SK-N-MC (cell line): ENCODE measurements at regions not wholly inside any gene's neighbourhood (a gene's known extent, or its start where the extent isn't known, plus 50 kb on each side); places are given as distances from the start of the nearest gene placed in this dataset.
"Not testable (repeated sequence)": the region's sequence is repeated elsewhere in the genome, so short reads cannot be mapped to it uniquely, and the experiment has no call there.

Experiments
- DNase-seq: peaks from one replicate; pipeline ENCODE4 v3.0.0-alpha.2; 2011; ENCODE audit warnings: low read depth, low spot score
- H3K27ac ChIP-seq: fragments of 200-600 bp; sonication (generic); 2 replicates; pipeline ENCODE4 v1.5.1; 2016; ENCODE audit warnings: mixed run types
- H3K36me3 ChIP-seq: fragments of 200-600 bp; sonication (generic); 2 replicates; pipeline ENCODE4 v1.6.1; 2017; ENCODE audit warnings: antibody characterized with exemption, low read length, mixed read lengths; ENCODE audit not compliant: insufficient read depth
- H3K4me3 ChIP-seq: fragments of 200-600 bp; sonication (generic); 2 replicates; pipeline ENCODE4 v1.5.1; 2016
- H3K9ac ChIP-seq: fragments of 200-600 bp; sonication (generic); 2 replicates; pipeline ENCODE4 v1.8.0; 2017; ENCODE audit warnings: mixed run types, mixed read lengths; ENCODE audit not compliant: insufficient read length
- H3K9me3 ChIP-seq: fragments of 200-600 bp; sonication (generic); 2 replicates; pipeline ENCODE4 v1.6.1; 2017; ENCODE audit warnings: low read depth, mild to moderate bottlenecking, antibody characterized with exemption, low read length, moderate library complexity, mixed read lengths
- EZH2 ChIP-seq: fragments of 200-600 bp; sonication (generic); IDR thresholded peaks from one replicate; pipeline ENCODE4 v1.6.1; 2017; ENCODE audit warnings: antibody characterized with exemption
- FOXP2 ChIP-seq: optimal IDR thresholded peaks from 2 replicates; pipeline ENCODE3; 2011; ENCODE audit warnings: mild to moderate bottlenecking, moderate library complexity; ENCODE audit not compliant: insufficient read depth; ENCODE audit errors: extremely low read length, control extremely low read depth
- POLR2AphosphoS5 ChIP-seq: IDR thresholded peaks from 2 replicates; pipeline ENCODE4 v1.6.1; 2012; ENCODE audit warnings: mild to moderate bottlenecking, low read depth, low read length, borderline replicate concordance

GRCh38 chr3:104066658-104067057, 1300.1 kb upstream of the ALCAM start:
- TF ChIP-seq POLR2AphosphoS5, result no peak
- TF ChIP-seq EZH2, result no peak
- no peaks in the 10 kb centered on the region for H3K36me3 ChIP-seq
- no peaks in the 10 kb centered on the region for H3K9me3 ChIP-seq
- H3K27ac ChIP-seq, result no peak overlapping the region
- no peak overlapping the region for H3K9ac ChIP-seq
- H3K4me3 ChIP-seq, result no peak overlapping the region
- DNase-seq, result no peak

DNA sequence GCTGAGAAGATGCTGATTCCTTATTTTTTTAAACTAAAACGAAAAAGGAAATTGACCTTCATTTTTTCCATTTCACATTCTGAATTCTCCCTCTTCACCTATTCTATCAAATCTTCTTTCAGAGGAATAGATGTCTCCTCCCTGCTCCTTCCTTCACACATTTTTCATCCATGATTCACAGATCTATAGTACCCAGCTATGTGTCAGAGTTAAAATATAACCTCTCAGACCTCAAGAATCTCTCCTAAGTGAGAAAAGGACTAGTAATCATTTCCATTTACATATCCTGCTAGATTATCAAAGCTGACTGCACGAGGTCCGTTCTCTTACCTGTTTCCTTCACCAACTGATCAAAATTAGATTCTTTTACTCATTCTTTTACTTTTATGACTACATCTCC, 1297.6 kb upstream of the ALCAM start:
- Histone ChIP-seq H3K27ac (peak overlapping the region; percentile 48; the same call in 1 of the 2 replicates), H3K36me3 (no peaks in the 10 kb centered on the region), H3K9me3 (no peaks in the 10 kb centered on the region), H3K4me3 (no peak overlapping the region), H3K9ac (no peak overlapping the region)
- DNase-seq, result no peak
- TF ChIP-seq EZH2 (no peak), FOXP2 (no peak), POLR2AphosphoS5 (no peak)

GRCh38 chr3:104070906-104071305, 1295.8 kb upstream of the ALCAM start:
- Histone ChIP-seq H3K27ac (no peak overlapping the region), H3K9me3 (no peaks in the 10 kb centered on the region), H3K4me3 (no peak overlapping the region), H3K9ac (no peak overlapping the region), H3K36me3 (no peaks in the 10 kb centered on the region)
- no peak for TF ChIP-seq POLR2AphosphoS5
- no peak for TF ChIP-seq FOXP2
- TF ChIP-seq EZH2, result no peak
- DNase-seq, result no peak

DNA sequence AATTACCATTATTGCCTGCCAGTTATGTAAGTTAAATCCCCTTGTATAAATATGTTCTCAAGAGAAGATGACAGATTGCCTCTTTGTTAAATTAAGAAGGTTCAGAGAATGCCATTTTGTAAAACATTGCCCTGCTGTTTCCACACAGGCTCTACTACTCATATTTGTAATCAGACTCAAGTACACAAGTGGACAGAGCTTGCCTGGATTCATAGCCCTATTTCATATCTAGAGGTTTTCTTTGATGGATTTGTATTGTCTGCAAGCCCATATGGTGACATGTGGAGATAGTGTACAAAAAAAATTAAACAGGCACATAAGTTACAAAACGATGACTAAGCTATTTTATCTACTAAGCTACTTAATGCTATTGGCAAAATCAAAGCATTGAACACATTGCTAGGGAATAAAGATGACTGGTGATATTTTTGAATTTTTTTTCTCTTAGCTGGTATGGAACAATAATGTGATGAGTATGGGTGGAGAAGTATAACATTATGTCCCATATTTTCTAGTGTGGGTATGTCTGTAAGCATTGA, 1286.6 kb upstream of the ALCAM start:
- TF ChIP-seq EZH2 (no peak), FOXP2 (no peak), POLR2AphosphoS5 (no peak)
- Histone ChIP-seq H3K4me3 (no peak overlapping the region), H3K9ac (no peak overlapping the region), H3K9me3 (no peaks in the 10 kb centered on the region), H3K36me3 (no peaks in the 10 kb centered on the region), H3K27ac (no peak overlapping the region)
- no peak for DNase-seq

- H3K9me3 ChIP-seq, result no peaks in the 10 kb centered on the region
- H3K36me3 ChIP-seq, result no peaks in the 10 kb centered on the region
- DNase-seq, result no peak
- no peak for TF ChIP-seq EZH2
- no peak for TF ChIP-seq POLR2AphosphoS5
- TF ChIP-seq FOXP2, result no peak
- H3K9ac ChIP-seq, result no peak overlapping the region
- H3K4me3 ChIP-seq, result no peak overlapping the region
- no peak overlapping the region for H3K27ac ChIP-seq
Observed at GRCh38 chr3:104088738-104089137, 1278.0 kb upstream of the ALCAM start.

DNA sequence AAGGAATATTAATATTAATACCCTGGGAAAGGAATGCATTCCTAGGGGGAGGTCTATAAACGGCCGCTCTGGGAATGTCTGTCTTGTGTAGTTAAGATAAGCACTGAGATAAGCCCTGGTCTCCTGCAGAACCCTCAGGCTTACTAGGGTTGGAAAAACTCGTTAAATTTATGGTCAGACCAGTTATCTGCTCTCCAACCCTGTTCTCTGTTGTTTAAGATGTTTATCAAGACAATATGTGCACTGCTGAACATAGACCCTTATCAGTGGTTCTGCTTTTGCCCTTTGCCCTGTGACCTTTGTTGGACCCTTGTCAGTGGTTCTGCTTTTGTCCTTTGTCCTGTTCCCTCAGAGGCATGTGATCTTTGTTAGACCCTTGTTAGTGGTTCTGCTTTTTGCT, 1276.7 kb upstream of the ALCAM start:
- H3K4me3 ChIP-seq, H3K9ac ChIP-seq, DNase-seq, H3K27ac ChIP-seq, H3K9me3 ChIP-seq, H3K36me3 ChIP-seq: not testable (repeated sequence)

GRCh38 chr3:104101736-104102135, 1265.0 kb upstream of the ALCAM start:
- H3K9ac ChIP-seq, result no peak overlapping the region
- H3K27ac ChIP-seq, result no peak overlapping the region
- DNase-seq, result no peak
- H3K4me3 ChIP-seq, result no peak overlapping the region
- no peaks in the 10 kb centered on the region for H3K36me3 ChIP-seq
- no peaks in the 10 kb centered on the region for H3K9me3 ChIP-seq
- TF ChIP-seq EZH2, result no peak
- no peak for TF ChIP-seq FOXP2
- no peak for TF ChIP-seq POLR2AphosphoS5

DNA sequence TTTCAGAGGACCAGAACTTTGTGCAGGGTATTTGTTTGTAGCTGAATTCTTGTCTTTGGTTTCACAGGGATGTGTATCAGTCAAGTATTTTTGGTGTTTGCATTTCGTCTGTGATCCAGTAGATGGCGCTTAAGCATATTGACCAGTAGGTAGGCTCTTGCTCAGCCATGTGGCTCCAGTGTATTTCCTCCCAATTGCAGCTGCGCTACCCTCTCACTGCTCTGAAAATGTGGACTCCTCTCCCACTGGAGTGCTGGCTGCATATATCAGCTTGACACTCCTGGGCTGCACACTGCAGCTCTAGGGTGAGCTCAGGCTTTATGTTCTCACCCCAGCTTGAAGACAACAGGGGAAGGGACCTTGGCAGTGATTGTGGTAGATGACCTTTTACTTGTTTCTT, 1264.3 kb upstream of the ALCAM start:
- no peak for TF ChIP-seq EZH2
- TF ChIP-seq FOXP2, result no peak
- no peak for TF ChIP-seq POLR2AphosphoS5
- peak; percentile 52 for DNase-seq
- H3K9ac ChIP-seq, result no peak overlapping the region
- no peaks in the 10 kb centered on the region for H3K9me3 ChIP-seq
- H3K27ac ChIP-seq, result no peak overlapping the region
- no peak overlapping the region for H3K4me3 ChIP-seq
- H3K36me3 ChIP-seq, result no peaks in the 10 kb centered on the region

DNA sequence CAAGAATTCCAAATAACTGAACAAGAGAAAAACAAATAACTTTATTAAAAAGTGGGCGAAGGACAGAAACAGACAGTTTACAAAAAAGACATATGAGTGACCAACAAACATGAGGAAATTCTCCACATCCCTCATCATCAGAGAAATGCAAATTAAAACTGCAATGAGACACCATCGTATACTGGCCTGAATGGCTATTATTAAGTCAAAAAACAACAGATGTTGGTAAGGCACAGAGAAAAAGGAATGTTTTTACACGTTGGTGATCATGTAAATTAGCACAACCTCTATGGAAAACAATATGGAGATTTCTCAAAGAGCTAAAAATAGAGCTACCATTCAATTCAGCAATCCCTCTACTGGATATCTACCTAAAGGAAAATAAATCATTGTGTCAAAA, 1260.4 kb upstream of the ALCAM start:
- Histone ChIP-seq H3K27ac (no peak overlapping the region), H3K4me3 (no peak overlapping the region), H3K9ac (no peak overlapping the region), H3K9me3 (no peaks in the 10 kb centered on the region), H3K36me3 (no peaks in the 10 kb centered on the region)
- TF ChIP-seq FOXP2 (no peak), EZH2 (no peak), POLR2AphosphoS5 (no peak)
- no peak for DNase-seq
